HFFc6 (cell line): ENCODE measurements at regions not wholly inside any gene's neighbourhood (a gene's known extent, or its start where the extent isn't known, plus 50 kb on each side); places are given as distances from the start of the nearest gene placed in this dataset.

ENCODE experiments used
- DNase-seq: peaks from one replicate; pipeline ENCODE4 v3.0.0-alpha.2; 2018
- H3K27ac Mint-ChIP-seq: 2 replicates; pipeline ENCODE4 v1.8.0; 2020; ENCODE audit warnings: mild to moderate bottlenecking, mixed read lengths
- H3K27me3 Mint-ChIP-seq: 2 replicates; pipeline ENCODE4 v1.8.0; 2021; ENCODE audit warnings: mild to moderate bottlenecking, moderate library complexity, mixed read lengths; ENCODE audit not compliant: insufficient read depth
- H3K36me3 Mint-ChIP-seq: 2 replicates; pipeline ENCODE4 v1.8.0; 2021; ENCODE audit warnings: low read depth, mixed read lengths
- H3K4me1 Mint-ChIP-seq: 2 replicates; pipeline ENCODE4 v1.8.0; 2020; ENCODE audit warnings: low read depth, mixed read lengths
- H3K4me3 Mint-ChIP-seq: 2 replicates; pipeline ENCODE4 v1.8.0; 2020; ENCODE audit warnings: mild to moderate bottlenecking, moderate library complexity, mixed read lengths
- H3K9me3 Mint-ChIP-seq: 2 replicates; pipeline ENCODE4 v1.8.0; 2020; ENCODE audit warnings: mild to moderate bottlenecking, mixed read lengths
- CTCF ChIP-seq: fragments of 200-600 bp; sonication (generic); IDR thresholded peaks from 2 replicates; pipeline ENCODE4 v1.5.0; 2021; ENCODE audit warnings: antibody characterized with exemption, mild to moderate bottlenecking

DNA sequence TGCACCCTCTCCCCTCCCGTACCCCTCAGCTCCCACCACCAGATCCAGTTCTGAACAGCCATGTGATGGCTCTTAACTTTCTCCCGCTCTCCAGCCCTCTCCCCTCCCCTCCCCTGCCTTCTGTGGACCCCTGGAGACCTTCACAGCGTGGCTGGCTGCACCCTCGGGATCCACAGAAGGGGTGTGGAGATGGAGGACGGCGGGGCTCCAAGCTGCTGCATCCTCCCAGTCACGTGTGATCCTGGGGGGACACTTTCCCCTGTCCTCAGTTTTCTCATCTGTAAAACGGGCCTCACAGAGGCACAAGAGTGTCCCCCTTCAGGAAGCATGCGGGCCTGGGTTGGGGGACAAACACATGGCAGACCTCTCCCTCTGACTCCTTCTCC lies 276.0 kb upstream of the MVB12B start:
- TF ChIP-seq CTCF = no peak
- peaks cover 29% of the 10 kb centered on the region for H3K27me3 Mint-ChIP-seq
- H3K36me3 Mint-ChIP-seq = peaks cover 5% of the 10 kb centered on the region
- H3K4me3 Mint-ChIP-seq = no peak overlapping the region
- peaks cover 7% of the 10 kb centered on the region for H3K9me3 Mint-ChIP-seq
- H3K4me1 Mint-ChIP-seq = peaks cover 10% of the 10 kb centered on the region
- H3K27ac Mint-ChIP-seq = no peak overlapping the region
- DNase-seq = no peak

DNA sequence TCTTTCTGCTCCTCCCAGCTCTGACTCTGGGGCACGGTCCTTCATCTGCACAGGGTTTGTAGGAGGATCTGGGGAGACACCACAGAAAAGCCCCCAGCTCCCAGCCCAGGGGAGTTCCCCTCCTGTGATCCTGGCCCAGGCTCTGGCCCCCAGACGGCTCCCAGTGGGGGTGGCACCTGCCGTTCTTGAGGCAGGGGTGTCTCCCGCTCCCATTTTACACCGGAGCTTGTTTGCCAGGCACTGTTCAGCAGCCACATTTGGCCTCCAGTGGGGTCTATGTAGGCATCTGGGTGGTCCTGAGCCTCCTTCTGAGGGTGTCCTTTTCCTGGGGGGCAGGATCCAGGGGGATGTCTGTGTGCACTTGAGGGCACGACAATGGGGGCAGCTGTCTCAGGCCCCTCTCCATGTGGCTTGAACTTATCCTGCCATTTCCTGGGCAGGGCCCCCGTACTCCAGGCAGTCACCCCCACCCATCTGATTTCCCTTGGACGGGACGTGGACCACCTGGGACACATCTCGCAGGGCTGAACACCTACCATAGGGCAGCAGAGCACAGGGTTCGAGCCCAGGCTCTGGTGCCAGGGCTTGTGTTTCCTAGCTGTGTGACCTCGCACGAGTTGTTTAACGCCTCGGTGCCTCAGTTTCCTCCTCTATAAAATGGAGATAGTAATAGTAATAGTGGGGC lies 275.0 kb upstream of the MVB12B start:
- Mint-ChIP-seq H3K4me1 (peaks cover 10% of the 10 kb centered on the region), H3K9me3 (no peaks in the 10 kb centered on the region), H3K27ac (no peak overlapping the region), H3K4me3 (no peak overlapping the region), H3K36me3 (no peaks in the 10 kb centered on the region), H3K27me3 (peaks cover 29% of the 10 kb centered on the region)
- no peak for TF ChIP-seq CTCF
- no peak for DNase-seq

- H3K4me1 Mint-ChIP-seq = peaks cover 10% of the 10 kb centered on the region
- H3K27ac Mint-ChIP-seq = no peak overlapping the region
- H3K9me3 Mint-ChIP-seq = no peaks in the 10 kb centered on the region
- H3K36me3 Mint-ChIP-seq = no peaks in the 10 kb centered on the region
- no peak for TF ChIP-seq CTCF
- H3K4me3 Mint-ChIP-seq = no peak overlapping the region
- H3K27me3 Mint-ChIP-seq = peaks cover 28% of the 10 kb centered on the region
- DNase-seq = no peak
Measured at GRCh38 chr9:126052791-126053190, 273.8 kb upstream of the MVB12B start.

DNA sequence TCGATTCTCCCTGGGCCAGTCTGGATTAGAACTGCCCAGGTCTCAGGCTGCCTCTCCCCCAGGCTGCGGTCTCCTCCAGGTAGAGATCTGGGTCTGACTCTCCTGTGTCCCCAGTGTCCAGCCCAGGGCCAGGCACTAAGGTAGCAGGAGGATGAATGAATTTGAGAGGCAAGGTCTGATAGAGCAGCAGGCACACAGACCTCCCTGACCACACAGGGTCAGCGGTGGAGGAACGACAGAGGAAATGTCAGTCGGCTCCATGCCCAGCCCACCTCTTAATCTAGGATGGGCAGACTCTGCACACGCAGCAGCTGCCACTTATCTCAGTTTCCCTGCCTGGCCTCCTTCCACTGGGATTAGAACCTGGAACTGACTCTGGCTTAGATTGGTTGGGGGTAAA lies 272.7 kb upstream of the MVB12B start:
- no peaks in the 10 kb centered on the region for H3K36me3 Mint-ChIP-seq
- H3K27me3 Mint-ChIP-seq = peaks cover 34% of the 10 kb centered on the region
- DNase-seq = no peak
- H3K4me1 Mint-ChIP-seq = peaks cover 10% of the 10 kb centered on the region
- no peak overlapping the region for H3K27ac Mint-ChIP-seq
- no peaks in the 10 kb centered on the region for H3K9me3 Mint-ChIP-seq
- no peak overlapping the region for H3K4me3 Mint-ChIP-seq
- no peak for TF ChIP-seq CTCF

DNA sequence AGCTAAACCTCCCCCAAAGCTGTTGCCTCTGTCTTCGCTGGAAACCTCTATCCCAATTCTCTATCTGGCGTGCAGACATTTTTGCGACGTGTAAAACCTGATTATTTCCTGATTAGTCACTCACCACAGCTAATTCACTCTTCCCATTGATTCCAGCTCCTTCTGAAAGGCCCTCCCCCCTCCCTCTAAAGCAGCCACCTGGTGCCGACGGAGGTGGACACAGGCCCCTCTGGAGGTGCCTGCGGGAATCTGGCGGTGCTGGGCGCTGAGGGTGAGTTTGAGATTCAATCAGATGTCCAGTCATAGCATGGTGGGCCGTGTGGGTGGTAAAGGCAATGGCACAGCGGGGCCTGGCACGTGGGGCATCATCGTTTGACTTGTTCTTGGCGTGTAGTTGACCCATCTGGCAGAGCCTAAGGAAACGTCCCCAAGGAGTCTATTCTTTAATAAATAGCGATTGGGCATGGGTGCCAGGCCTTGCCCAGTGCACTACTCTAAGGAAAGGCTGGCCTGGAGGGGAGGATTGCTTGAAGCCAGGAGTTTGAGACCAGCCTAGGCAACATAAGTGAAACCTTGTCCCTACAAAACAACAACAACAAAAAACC lies 271.1 kb upstream of the MVB12B start:
- no peak overlapping the region for H3K4me3 Mint-ChIP-seq
- peaks cover 36% of the 10 kb centered on the region for H3K27me3 Mint-ChIP-seq
- no peak for TF ChIP-seq CTCF
- peaks cover 10% of the 10 kb centered on the region for H3K4me1 Mint-ChIP-seq
- H3K27ac Mint-ChIP-seq = no peak overlapping the region
- H3K36me3 Mint-ChIP-seq = no peaks in the 10 kb centered on the region
- H3K9me3 Mint-ChIP-seq = no peaks in the 10 kb centered on the region
- peak; percentile 37 for DNase-seq
